Epithelial cell of proximal tubule (primary cell): ENCODE measurements at regions not wholly inside any gene's neighbourhood (a gene's known extent, or its start where the extent isn't known, plus 50 kb on each side); places are given as distances from the start of the nearest gene placed in this dataset.

ENCODE experiments used
- DNase-seq: peaks from one replicate; pipeline ENCODE4 v3.0.0-alpha.2; 2011; ENCODE audit warnings: low read depth
- H3K4me3 ChIP-seq: 2 replicates; pipeline ENCODE4 v1.5.1; 2011; ENCODE audit warnings: low read depth, mild to moderate bottlenecking, low read length
- TF ChIP-seq, protein P1 (sequence below): conservative IDR thresholded peaks from 2 replicates; pipeline ENCODE4 v1.5.1; 2012; ENCODE audit warnings: low read depth, mild to moderate bottlenecking, low read length

DNA sequence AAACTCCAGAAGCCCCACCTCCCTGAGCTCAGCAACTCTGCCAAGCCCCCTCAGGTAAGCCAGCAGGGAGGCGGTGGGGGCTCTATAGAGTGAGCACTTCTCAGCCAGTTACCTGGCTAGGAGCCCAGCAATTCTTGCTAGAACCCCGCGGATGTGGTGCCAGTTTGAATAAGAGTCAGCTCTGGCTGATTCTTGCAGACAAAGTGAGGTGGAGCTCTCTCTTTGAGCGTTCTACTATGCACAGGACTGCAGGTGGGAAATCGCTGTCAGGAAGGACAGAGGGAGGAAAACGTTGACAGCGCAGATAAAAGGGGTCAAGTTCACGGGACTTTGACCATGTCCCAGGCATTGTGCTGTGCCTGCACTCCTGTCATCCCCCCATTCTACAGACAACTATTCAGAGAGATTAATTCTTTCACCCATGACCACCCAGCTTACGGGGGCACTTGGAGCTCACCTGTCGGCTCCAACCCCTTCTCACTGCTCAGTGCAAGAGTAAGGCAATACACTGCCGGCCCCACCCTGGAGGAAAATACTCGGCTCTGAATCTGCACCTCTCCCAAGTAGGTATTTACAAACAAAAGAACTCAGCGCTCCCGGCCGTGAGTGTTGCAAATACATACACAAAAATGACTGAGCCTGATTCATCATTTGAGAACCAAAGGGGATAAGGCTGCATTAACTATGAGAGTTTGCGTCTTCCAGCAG lies 92.9 kb downstream of the ANKRD60 start:
- no peak overlapping the region for H3K4me3 ChIP-seq
- no peak for DNase-seq
- TF ChIP-seq, protein P1, sequence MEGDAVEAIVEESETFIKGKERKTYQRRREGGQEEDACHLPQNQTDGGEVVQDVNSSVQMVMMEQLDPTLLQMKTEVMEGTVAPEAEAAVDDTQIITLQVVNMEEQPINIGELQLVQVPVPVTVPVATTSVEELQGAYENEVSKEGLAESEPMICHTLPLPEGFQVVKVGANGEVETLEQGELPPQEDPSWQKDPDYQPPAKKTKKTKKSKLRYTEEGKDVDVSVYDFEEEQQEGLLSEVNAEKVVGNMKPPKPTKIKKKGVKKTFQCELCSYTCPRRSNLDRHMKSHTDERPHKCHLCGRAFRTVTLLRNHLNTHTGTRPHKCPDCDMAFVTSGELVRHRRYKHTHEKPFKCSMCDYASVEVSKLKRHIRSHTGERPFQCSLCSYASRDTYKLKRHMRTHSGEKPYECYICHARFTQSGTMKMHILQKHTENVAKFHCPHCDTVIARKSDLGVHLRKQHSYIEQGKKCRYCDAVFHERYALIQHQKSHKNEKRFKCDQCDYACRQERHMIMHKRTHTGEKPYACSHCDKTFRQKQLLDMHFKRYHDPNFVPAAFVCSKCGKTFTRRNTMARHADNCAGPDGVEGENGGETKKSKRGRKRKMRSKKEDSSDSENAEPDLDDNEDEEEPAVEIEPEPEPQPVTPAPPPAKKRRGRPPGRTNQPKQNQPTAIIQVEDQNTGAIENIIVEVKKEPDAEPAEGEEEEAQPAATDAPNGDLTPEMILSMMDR = no peak

DNA sequence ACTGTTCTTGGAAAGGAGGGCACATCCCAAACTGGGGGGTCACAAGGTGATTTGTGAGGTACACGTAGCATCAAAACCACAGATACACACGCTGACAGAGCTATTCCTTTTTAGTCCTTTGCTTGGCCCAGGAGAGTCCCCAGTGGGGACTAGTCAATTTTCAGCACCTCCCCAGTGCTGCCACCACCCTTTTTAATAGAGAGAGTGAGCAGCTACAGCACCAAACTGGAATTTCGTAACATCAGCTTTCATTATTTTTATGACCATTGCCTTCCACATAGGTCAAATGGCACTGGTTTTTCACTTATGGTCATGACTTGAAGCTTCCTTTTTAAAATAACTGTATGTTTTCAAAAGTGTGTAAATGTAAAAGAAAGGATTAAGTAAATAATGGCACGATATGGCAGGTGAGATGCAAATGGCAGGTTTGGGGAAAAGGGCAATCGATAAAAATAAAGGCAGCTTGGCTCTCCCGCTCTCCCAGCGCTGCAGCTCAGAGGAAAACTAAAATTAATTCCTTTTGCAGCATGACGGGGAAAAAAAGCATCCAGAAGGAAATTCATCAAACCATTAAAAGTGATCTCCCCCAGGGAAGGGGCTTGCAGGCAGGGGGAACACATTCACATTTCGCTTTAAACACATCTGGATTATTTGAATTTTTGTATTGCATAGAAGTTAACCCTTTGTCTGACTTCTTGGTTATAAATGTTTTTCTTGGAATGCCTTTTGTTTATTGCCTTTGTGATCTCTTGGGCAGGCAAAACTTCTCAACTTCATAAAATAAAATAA lies 95.2 kb downstream of the ANKRD60 start:
- no peak for DNase-seq
- no peak overlapping the region for H3K4me3 ChIP-seq
- TF ChIP-seq, protein P1 = no peak

DNA sequence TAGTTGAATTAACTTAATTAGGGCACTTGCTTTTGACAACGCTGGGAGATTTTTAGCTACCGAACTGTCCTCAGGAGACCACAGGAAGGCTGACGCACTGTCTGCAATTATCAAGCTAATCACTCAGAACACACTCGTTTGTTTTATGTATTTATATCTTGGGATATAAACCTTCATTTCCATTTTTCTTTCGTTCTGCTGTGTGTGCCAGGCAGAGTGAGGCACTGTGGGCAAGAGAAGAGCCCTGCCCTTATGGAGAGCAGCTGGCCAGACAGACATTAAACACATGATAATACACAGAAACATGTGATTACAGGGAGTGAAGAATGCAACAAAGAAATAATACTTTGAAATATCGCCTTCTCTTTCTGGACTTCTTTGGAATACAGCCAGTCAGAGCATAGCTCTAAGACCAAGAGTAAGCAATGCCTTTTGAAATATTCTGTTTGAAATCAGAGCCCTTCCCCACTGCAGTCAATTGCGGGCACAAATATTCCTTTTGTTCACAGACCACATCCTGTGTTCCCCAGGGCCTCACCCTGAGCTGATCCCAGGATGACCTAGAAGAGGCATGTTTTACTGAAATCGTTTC lies 96.8 kb downstream of the ANKRD60 start:
- TF ChIP-seq, protein P1 = no peak
- no peak for DNase-seq
- no peak overlapping the region for H3K4me3 ChIP-seq

DNA sequence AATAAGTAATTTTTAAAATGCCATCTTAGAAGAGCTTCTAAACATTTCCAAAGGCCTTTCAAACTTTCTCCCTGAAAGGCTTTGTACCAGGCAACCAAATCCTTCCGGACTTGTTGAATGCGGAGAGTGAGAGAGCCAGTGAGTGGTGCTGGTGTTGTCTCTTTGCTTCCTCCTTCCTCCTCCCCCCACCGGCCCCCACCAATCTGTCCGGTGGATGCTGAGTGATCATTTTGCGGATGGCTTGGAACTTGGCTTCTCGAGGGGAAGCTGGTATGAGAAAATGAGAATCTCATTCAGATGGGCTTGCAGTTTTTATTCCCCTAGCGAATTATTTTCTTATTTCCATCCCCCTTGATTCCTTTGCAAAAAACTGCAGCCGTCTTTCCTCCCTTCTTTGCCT lies 97.3 kb downstream of the ANKRD60 start:
- no peak overlapping the region for H3K4me3 ChIP-seq
- TF ChIP-seq, protein P1 = no peak
- no peak for DNase-seq

DNA sequence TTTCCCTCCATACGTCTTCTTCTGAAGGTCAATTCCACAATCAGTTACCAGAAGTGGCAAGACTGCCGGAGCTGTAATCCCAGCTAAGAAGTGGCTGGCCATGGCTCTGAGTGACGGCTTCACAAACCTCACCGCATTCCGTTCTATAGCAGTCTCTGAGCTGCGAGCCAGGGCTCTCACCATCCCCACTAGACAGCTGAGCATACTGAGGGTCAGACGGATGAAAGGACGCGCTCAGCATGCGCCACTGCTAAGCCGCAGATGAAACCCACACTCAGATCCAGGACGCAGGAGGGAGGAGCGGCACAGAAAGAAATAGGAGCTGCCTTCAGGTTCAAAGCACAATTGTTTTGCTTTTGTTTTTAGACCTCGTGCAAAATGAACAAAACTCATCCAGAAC lies 97.9 kb downstream of the ANKRD60 start:
- no peak overlapping the region for H3K4me3 ChIP-seq
- no peak for DNase-seq

DNA sequence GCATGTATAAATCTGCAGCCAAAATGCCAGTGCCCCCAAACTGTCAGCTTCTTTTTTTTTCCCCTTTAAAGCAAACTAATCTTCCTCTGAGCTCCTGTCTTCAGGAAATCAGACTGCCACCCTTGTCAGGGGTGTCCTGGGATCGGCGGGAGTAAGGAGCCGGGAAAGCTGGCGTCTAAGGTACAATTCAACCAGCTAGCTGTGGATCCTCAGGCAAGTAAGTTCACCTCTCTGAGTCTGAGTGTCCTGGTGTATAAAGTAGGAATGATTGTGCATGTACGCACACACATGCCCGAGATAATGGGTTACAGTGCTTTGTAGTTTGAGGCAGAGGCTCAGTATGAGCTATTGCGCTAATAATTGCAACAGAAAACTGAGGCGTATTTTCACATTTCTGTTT lies 98.3 kb downstream of the ANKRD60 start:
- DNase-seq = no peak
- TF ChIP-seq, protein P1 = no peak
- no peak overlapping the region for H3K4me3 ChIP-seq

More for the DNA sequence above, 97.9 kb downstream of the ANKRD60 start:
- TF ChIP-seq, protein P1 = no peak
